ENCODE measurements at regions not wholly inside any gene's neighbourhood (a gene's known extent, or its start where the extent isn't known, plus 50 kb on each side); places are given as distances from the start of the nearest gene placed in this dataset.

DNA sequence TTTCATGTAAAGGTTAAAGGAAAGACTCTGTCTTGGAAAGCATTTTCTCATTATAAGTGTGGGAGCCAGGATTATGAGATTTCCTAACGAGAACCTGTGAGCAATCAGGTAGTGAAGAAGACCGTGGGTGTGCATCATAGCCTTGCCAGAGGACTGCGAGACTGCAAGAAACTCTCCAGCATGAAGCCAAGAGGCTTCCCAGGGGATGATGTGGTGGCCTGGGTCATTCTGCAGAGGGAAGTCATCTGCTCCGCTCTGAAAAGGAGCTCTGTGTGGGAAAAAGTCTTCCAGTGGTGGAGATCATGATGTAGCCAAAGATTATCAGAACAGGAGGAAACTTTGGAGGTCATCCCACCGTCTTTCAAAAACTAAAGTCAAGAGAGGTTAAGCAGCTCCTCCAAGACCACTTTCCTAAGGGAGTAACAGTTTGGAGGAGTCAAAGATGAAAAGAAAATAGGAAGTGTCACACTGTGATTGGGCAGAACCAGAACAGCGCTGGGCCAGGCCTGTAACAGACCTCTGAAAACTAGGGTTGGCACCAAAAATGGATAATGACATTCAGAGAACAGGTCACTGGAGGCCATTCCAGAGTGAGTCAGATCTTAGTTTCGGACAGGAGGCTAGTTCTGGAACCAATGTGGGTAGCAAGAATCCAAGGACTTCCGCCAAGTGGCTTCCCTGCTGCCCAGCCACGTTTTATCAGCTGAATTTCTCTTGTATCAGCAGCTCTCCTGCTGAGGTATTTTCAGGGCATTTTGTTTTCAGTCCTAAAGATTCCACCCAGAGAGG, 113.0 kb downstream of the LRATD1 start:
- TF ChIP-seq POLR2A (IDR thresholded peaks at IDR 0.05) = no peak
- TF ChIP-seq, protein P1, sequence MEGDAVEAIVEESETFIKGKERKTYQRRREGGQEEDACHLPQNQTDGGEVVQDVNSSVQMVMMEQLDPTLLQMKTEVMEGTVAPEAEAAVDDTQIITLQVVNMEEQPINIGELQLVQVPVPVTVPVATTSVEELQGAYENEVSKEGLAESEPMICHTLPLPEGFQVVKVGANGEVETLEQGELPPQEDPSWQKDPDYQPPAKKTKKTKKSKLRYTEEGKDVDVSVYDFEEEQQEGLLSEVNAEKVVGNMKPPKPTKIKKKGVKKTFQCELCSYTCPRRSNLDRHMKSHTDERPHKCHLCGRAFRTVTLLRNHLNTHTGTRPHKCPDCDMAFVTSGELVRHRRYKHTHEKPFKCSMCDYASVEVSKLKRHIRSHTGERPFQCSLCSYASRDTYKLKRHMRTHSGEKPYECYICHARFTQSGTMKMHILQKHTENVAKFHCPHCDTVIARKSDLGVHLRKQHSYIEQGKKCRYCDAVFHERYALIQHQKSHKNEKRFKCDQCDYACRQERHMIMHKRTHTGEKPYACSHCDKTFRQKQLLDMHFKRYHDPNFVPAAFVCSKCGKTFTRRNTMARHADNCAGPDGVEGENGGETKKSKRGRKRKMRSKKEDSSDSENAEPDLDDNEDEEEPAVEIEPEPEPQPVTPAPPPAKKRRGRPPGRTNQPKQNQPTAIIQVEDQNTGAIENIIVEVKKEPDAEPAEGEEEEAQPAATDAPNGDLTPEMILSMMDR (IDR thresholded peaks at IDR 0.05) = no peak
